ENCODE measurements at regions not wholly inside any gene's neighbourhood (a gene's known extent, or its start where the extent isn't known, plus 50 kb on each side); places are given as distances from the start of the nearest gene placed in this dataset.

DNA sequence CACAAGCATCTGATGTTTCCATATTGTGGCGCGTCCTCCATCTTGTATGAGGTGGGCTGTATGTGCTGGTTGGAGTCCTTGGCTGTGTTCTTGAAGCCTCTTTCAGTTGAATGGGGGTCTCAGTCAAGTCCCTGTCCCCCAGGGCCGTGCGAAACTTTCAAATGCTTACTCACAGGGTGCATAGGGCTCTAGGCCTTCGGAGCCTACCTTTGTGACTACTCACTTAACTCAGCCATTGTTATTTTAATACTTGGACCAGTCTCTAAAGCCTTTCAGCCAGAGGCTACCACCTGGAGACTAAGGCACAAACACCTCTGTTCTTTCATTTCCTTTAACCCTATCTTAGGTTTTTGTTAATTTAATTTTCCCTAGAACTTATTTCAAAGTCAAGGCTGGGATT, 785.9 kb downstream of the GATA3 start:
- TF ChIP-seq SUZ12 (IDR thresholded peaks at IDR 0.05; ENCODE audit: extremely low read depth, insufficient read depth, insufficient read length): no peak
- no peak for TF ChIP-seq ZNF274 (IDR thresholded peaks at IDR 0.05; ENCODE audit: low read depth, low read length)
- no peak for TF ChIP-seq YY1 (IDR thresholded peaks at IDR 0.05; ENCODE audit: insufficient read depth, insufficient read length)
